ELR (cell line): ENCODE measurements at regions not wholly inside any gene's neighbourhood (a gene's known extent, or its start where the extent isn't known, plus 50 kb on each side); places are given as distances from the start of the nearest gene placed in this dataset.

Source experiments
- DNase-seq: peaks from one replicate; pipeline ENCODE4 v3.0.0-alpha.2; 2015; ENCODE audit warnings: low read depth

DNA sequence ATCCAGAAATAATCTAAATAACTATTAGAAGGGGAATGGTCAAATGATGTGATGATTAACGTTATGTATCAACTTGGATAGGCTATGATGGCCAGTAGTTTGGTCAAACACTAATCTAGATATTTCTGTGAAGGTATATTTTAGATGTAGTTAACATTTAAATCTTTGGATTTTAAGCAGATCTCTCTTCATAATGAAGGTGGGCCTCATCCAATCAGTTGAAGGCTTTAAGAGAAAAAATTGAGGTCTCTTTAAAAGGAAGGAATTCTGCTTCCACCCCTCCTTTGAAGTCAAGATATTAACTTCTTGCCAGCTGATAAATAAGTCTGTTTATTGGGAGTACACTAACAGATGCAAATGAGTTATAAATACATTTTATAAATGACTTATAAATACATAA lies 760.0 kb upstream of the SLC35B3 start:
- DNase-seq = no peak

GRCh38 chr6:9192405-9192909 lies 757.1 kb upstream of the SLC35B3 start:
- no peak for DNase-seq

DNA sequence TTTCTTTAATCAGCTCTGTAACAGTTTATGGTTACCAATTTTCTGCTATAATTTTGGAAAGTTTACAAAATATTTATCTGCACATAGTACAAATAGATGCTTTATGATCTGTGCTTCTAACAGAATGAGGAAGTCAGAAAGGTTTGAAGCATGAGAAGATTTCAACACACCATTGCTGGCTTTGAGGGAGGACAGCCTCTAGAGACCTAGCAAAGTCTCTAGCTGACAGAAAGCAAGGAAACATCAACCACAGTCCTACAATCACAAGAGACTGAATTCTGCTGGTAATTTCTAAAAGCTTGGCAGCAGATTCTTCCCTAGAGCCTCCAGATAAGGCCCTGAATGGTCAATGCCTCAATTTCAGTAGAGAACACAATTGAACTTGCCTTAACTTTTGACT lies 750.8 kb upstream of the SLC35B3 start:
- no peak for DNase-seq

GRCh38 chr6:9178071-9178470 lies 742.7 kb upstream of the SLC35B3 start:
- no peak for DNase-seq

- DNase-seq = no peak
Measured at GRCh38 chr6:9173229-9173628, 737.9 kb upstream of the SLC35B3 start.

- DNase-seq = no peak
Measured at GRCh38 chr6:9172096-9172495, 736.8 kb upstream of the SLC35B3 start.

DNA sequence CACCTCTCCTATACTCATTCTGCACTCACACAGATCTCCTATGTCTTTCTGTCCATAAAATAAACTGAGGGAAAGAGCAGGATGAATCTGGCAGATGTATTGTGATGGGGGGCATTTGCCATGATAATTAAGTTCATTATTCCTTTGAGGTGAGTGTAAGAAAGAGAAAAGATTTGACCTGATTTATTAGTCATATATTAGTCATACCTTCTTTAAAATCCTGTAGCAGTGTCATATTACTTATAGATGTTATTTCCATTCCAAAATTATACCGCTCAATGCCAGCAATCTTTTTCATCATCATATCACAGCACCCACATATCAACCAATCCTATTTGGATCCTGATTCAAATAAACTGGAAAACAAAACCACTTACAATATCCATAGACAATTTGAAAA lies 733.3 kb upstream of the SLC35B3 start:
- DNase-seq = peak; percentile 33

- no peak for DNase-seq
Measured at GRCh38 chr6:9161731-9162130, 726.4 kb upstream of the SLC35B3 start.

- no peak for DNase-seq
Measured at GRCh38 chr6:9159051-9159450, 723.7 kb upstream of the SLC35B3 start.

DNA sequence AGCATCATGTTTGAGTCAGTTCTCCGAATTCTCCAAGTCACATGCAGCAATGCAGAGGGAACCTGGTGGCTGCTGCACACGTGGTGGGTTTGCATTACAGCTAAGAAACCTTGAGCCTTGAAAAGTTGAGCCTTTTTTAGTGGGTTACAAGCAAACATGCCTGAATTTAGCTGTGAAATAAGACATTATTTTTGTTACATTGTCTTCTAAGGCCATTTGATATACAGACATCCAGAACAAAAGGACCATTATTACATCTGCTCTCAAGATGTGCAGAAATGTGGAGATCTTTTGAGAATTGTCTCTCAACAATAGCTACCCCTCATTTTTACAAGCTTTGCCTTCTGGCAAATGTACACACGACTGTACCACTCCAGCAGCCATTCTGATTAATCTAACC lies 720.5 kb upstream of the SLC35B3 start:
- no peak for DNase-seq

- no peak for DNase-seq
Measured at GRCh38 chr6:9143140-9143539, 707.8 kb upstream of the SLC35B3 start.

DNA sequence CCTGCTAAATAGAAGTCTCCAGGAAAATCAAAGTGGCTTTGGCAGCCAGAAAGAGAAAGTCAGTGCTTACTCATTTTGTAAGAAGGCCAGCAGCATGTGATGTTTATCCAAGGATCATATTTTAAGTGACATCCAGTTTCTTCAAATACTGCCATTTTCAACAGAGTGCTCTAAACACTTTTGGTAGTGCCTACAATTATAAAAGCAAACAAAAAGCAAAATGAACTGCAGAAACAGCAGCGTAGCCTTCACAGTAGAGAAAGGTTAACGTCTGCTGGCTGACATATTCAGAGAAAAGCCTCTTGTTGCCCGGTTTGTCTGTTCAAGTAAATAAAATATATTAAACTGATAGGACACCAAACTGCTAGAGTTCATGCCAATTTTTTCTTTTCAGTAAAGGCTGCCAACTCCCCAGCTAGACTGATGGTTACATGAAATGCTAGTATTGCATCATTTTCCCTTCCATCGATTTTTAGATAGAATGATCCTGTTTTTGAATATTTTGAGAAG lies 705.7 kb upstream of the SLC35B3 start:
- peak; percentile 56 for DNase-seq

GRCh38 chr6:9140172-9140571 lies 704.8 kb upstream of the SLC35B3 start:
- DNase-seq = no peak

GRCh38 chr6:9139746-9140145 lies 704.4 kb upstream of the SLC35B3 start:
- DNase-seq = peak; percentile 90

- DNase-seq = peak; percentile 31
Measured at GRCh38 chr6:9138936-9139335, 703.6 kb upstream of the SLC35B3 start.

DNA sequence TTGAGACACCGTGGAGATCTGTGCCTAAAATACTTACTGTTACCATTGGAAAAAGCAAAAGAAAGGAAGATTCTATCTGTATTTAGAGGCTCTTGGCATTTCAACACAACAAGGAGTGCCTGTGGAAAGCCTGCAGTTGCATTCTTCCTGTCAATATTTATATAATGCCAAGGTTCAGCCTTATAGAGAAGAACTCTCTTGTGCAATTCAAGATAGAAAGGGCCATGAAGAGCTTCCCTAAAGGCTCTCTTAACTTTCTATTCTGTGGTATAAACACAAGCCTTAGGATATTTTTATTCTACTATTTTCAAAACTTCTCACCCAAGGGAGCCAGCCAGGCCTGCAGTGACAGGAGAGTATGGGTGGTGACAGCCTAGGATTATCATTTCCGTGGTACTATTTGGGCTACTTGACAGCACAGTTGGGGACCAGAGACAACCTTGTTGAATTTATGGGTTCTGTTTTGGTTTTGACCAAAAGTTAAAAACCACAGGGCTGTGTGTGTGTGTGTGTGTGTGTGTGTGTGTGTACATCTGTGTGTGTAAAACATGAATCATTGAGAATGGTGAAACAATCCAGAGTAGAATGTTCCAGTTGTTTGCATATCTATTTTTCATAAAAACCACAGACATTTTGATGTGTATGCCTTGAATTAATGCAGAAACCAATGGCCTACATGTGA lies 700.9 kb upstream of the SLC35B3 start:
- DNase-seq = no peak

GRCh38 chr6:9131616-9132015 lies 696.3 kb upstream of the SLC35B3 start:
- DNase-seq = no peak

DNA sequence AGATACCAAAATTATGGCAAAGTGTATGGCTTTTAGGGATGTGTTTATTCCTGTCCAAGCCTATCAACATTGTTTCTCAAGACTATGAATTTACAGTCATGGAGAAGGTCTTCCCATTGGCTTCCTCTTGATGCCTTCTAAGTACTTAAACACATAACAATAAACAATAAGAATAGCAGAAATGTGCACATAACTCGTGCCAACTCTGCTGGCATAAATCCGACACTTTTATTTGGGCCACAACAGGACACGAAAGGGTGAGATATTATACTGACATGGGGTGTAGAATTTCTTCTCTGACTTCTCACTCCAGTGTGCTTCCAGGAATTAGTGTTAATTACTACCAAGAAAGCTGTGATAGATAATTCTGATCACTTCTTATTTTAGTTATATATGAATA lies 695.9 kb upstream of the SLC35B3 start:
- no peak for DNase-seq

- DNase-seq = no peak
Measured at GRCh38 chr6:9128970-9129369, 693.6 kb upstream of the SLC35B3 start.

- peak; percentile 99 for DNase-seq
Measured at GRCh38 chr6:9126878-9127560, 691.7 kb upstream of the SLC35B3 start.

- DNase-seq = peak; percentile 53
Measured at GRCh38 chr6:9126034-9126433, 690.7 kb upstream of the SLC35B3 start.

GRCh38 chr6:9121549-9121948 lies 686.2 kb upstream of the SLC35B3 start:
- DNase-seq = peak; percentile 45

- peak; percentile 83 for DNase-seq
Measured at GRCh38 chr6:9116026-9116425, 680.7 kb upstream of the SLC35B3 start.

DNA sequence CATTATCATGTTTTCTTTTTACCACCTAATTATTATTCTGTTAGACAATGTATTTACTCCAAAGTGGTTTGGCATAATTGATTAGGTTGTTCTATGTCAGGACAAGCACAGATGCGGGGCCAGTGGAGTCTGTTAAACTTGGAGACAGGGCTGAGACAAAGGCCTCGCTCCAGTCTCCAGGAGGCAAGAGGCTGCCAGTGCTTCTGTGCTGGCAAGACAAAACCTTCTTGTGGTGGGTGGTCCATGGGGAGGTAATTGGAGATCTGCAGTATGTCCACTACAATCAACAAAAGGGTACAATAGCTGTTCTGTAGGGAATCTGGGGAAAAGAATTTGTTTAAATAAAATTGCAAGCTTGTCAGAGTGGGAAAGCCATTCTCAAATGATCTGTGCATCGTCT lies 677.2 kb upstream of the SLC35B3 start:
- no peak for DNase-seq
